Hepatocyte (in vitro differentiated cells): ENCODE measurements at regions not wholly inside any gene's neighbourhood (a gene's known extent, or its start where the extent isn't known, plus 50 kb on each side); places are given as distances from the start of the nearest gene placed in this dataset.

Source experiments
- EZH2 ChIP-seq: fragments of 200-600 bp; sonication (generic); IDR thresholded peaks from 2 replicates; pipeline ENCODE4 v1.6.1; 2016; ENCODE audit warnings: antibody characterized with exemption, mild to moderate bottlenecking, borderline replicate concordance
- TF ChIP-seq, protein P1 (sequence below): fragments of 200-600 bp; sonication (generic); IDR thresholded peaks from 2 replicates; pipeline ENCODE4 v1.5.1; 2016; ENCODE audit warnings: antibody characterized with exemption, mild to moderate bottlenecking; ENCODE audit not compliant: poor library complexity

DNA sequence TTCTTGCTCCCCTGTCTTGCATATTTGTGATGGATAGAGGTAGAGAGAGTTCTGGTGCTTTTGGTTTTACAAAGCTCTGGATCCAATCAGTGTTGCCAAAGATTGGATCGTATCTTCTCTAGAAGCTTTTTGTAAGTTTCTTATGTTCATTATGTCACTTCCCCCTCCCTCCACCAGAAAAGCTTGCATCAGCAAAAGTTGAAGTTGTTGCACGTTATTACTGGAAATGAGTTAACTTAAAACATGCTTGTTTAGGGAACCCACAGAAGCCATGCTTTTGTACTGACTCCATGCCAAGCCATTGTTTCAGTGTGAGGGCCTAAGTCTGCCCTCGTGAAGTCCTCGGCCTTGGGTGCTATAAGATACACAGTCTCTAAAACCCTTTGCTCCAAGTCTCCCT is 186.5 kb downstream of the ERCC6L2 start:
- TF ChIP-seq, protein P1, sequence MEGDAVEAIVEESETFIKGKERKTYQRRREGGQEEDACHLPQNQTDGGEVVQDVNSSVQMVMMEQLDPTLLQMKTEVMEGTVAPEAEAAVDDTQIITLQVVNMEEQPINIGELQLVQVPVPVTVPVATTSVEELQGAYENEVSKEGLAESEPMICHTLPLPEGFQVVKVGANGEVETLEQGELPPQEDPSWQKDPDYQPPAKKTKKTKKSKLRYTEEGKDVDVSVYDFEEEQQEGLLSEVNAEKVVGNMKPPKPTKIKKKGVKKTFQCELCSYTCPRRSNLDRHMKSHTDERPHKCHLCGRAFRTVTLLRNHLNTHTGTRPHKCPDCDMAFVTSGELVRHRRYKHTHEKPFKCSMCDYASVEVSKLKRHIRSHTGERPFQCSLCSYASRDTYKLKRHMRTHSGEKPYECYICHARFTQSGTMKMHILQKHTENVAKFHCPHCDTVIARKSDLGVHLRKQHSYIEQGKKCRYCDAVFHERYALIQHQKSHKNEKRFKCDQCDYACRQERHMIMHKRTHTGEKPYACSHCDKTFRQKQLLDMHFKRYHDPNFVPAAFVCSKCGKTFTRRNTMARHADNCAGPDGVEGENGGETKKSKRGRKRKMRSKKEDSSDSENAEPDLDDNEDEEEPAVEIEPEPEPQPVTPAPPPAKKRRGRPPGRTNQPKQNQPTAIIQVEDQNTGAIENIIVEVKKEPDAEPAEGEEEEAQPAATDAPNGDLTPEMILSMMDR: no peak
- TF ChIP-seq EZH2: no peak
